ENCODE measurements at regions not wholly inside any gene's neighbourhood (a gene's known extent, or its start where the extent isn't known, plus 50 kb on each side); places are given as distances from the start of the nearest gene placed in this dataset.

- ChIA-PET CTCF (no interaction called here), POLR2A (ENCODE audit: low non-redundant PET) (no interaction called here)
- no peak for TF ChIP-seq CTCF (conservative IDR thresholded peaks at IDR 0.05; ENCODE audit: low read depth)
- no peak overlapping the region for H3K27ac ChIP-seq
- DNase-seq (ENCODE audit: low spot score) = no peak
These were observed 735.6 kb downstream of the TSN start for GRCh38 chr2:122491011-122491410.

- ChIA-PET CTCF (interaction anchor here (0.5 kb wide), 1 partner anchor 32 kb away, joined by 3 read pairs; no protein-coding TSS in a partner anchor), POLR2A (ENCODE audit: low non-redundant PET) (no interaction called here)
- no peak for DNase-seq (ENCODE audit: low spot score)
- no peak for TF ChIP-seq CTCF (conservative IDR thresholded peaks at IDR 0.05; ENCODE audit: low read depth)
- H3K27ac ChIP-seq = no peak overlapping the region
These were observed 745.1 kb downstream of the TSN start for GRCh38 chr2:122500316-122501105.

GRCh38 chr2:122506620-122507019 lies 751.2 kb downstream of the TSN start:
- no peak for DNase-seq (ENCODE audit: low spot score)
- H3K27ac ChIP-seq = no peak overlapping the region
- POLR2A ChIA-PET (ENCODE audit: low non-redundant PET) = no interaction called here

GRCh38 chr2:122507261-122507660 lies 751.8 kb downstream of the TSN start:
- DNase-seq (ENCODE audit: low spot score) = no peak
- POLR2A ChIA-PET (ENCODE audit: low non-redundant PET) = no interaction called here
- no peak for TF ChIP-seq CTCF (conservative IDR thresholded peaks at IDR 0.05; ENCODE audit: low read depth)

More at GRCh38 chr2:122506620-122507019, 751.2 kb downstream of the TSN start:
- CTCF ChIA-PET = interaction anchor here (0.7 kb wide), 1 partner anchor 67 kb away, joined by 3 read pairs; no protein-coding TSS in a partner anchor
- no peak for TF ChIP-seq CTCF (conservative IDR thresholded peaks at IDR 0.05; ENCODE audit: low read depth)

GRCh38 chr2:122512091-122512490 lies 756.6 kb downstream of the TSN start:
- H3K27ac ChIP-seq = no peak overlapping the region
- ChIA-PET CTCF (interaction anchor here (0.7 kb wide), 1 partner anchor 63 kb away, joined by 3 read pairs; no protein-coding TSS in a partner anchor), POLR2A (ENCODE audit: low non-redundant PET) (no interaction called here)
- DNase-seq (ENCODE audit: low spot score) = no peak
- no peak for TF ChIP-seq CTCF (conservative IDR thresholded peaks at IDR 0.05; ENCODE audit: low read depth)

More at GRCh38 chr2:122507261-122507660, 751.8 kb downstream of the TSN start:
- CTCF ChIA-PET = no interaction called here
- H3K27ac ChIP-seq = no peak overlapping the region

- ChIA-PET CTCF (no interaction called here), POLR2A (ENCODE audit: low non-redundant PET) (no interaction called here)
- no peak for TF ChIP-seq CTCF (conservative IDR thresholded peaks at IDR 0.05; ENCODE audit: low read depth)
- no peak for DNase-seq (ENCODE audit: low spot score)
- H3K27ac ChIP-seq = no peak overlapping the region
These were observed 759.1 kb downstream of the TSN start for GRCh38 chr2:122514451-122514996.
